ENCODE measurements at regions not wholly inside any gene's neighbourhood (a gene's known extent, or its start where the extent isn't known, plus 50 kb on each side); places are given as distances from the start of the nearest gene placed in this dataset.

- no peak overlapping the region for H3K4me2 ChIP-seq (ENCODE audit: insufficient read depth, low read length)
- TF ChIP-seq EZH2 (IDR thresholded peaks at IDR 0.05; ENCODE audit: borderline replicate concordance, low read depth, low read length, severe bottlenecking), result no peak
- TF ChIP-seq CTCF (IDR thresholded peaks at IDR 0.05; ENCODE audit: borderline replicate concordance, extremely low read depth, low read length, poor library complexity, severe bottlenecking), result no peak
- H2AFZ ChIP-seq (ENCODE audit: low read depth, low read length), result no peak overlapping the region
- H3K36me3 ChIP-seq (ENCODE audit: insufficient read depth, low read length), result no peaks in the 10 kb centered on the region
- ATAC-seq (ENCODE audit: insufficient read depth, low read depth), result no peak
- no peaks in the 10 kb centered on the region for H4K20me1 ChIP-seq (ENCODE audit: insufficient read depth, low read length)
- H3K4me1 ChIP-seq (ENCODE audit: insufficient read depth, low read length), result no peaks in the 10 kb centered on the region
- no peak overlapping the region for H3K27ac ChIP-seq (ENCODE audit: low read length)
- H3K27me3 ChIP-seq (ENCODE audit: insufficient read depth, low read length, poor library complexity), result peaks cover 7% of the 10 kb centered on the region
- no peak for DNase-seq
- no peak overlapping the region for H3K4me3 ChIP-seq (ENCODE audit: low read depth in 1 of 2, low read length in 2 of 2)
- no peaks in the 10 kb centered on the region for H3K9me3 ChIP-seq (ENCODE audit: insufficient read depth, low read length, severe bottlenecking)
- H3K9ac ChIP-seq (ENCODE audit: low read depth, low read length), result no peak overlapping the region
- H3K79me2 ChIP-seq (ENCODE audit: insufficient read depth, low read length), result no peaks in the 10 kb centered on the region
Observed at GRCh38 chr15:80339601-80340000, 64.6 kb upstream of the ARNT2 start.

GRCh38 chr15:80342148-80342547, 62.0 kb upstream of the ARNT2 start:
- Histone ChIP-seq H3K9ac (ENCODE audit: low read depth, low read length) (no peak overlapping the region), H3K79me2 (ENCODE audit: insufficient read depth, low read length) (no peaks in the 10 kb centered on the region), H3K4me1 (ENCODE audit: insufficient read depth, low read length) (no peaks in the 10 kb centered on the region), H3K36me3 (ENCODE audit: insufficient read depth, low read length) (no peaks in the 10 kb centered on the region), H3K9me3 (ENCODE audit: insufficient read depth, low read length, severe bottlenecking) (no peaks in the 10 kb centered on the region), H3K4me2 (ENCODE audit: insufficient read depth, low read length) (no peak overlapping the region), H3K27ac (ENCODE audit: low read length) (no peak overlapping the region), H2AFZ (ENCODE audit: low read depth, low read length) (no peak overlapping the region), H3K27me3 (ENCODE audit: insufficient read depth, low read length, poor library complexity) (peaks cover 7% of the 10 kb centered on the region), H4K20me1 (ENCODE audit: insufficient read depth, low read length) (no peaks in the 10 kb centered on the region), H3K4me3 (ENCODE audit: low read depth in 1 of 2, low read length in 2 of 2) (no peak overlapping the region)
- TF ChIP-seq CTCF (IDR thresholded peaks at IDR 0.05; ENCODE audit: borderline replicate concordance, extremely low read depth, low read length, poor library complexity, severe bottlenecking), result no peak
- TF ChIP-seq EZH2 (IDR thresholded peaks at IDR 0.05; ENCODE audit: borderline replicate concordance, low read depth, low read length, severe bottlenecking), result no peak
- DNase-seq, result no peak
- ATAC-seq (ENCODE audit: insufficient read depth, low read depth), result no peak

- Histone ChIP-seq H3K9ac (ENCODE audit: low read depth, low read length) (no peak overlapping the region), H4K20me1 (ENCODE audit: insufficient read depth, low read length) (no peaks in the 10 kb centered on the region), H3K9me3 (ENCODE audit: insufficient read depth, low read length, severe bottlenecking) (no peaks in the 10 kb centered on the region), H3K79me2 (ENCODE audit: insufficient read depth, low read length) (no peaks in the 10 kb centered on the region), H3K36me3 (ENCODE audit: insufficient read depth, low read length) (no peaks in the 10 kb centered on the region), H2AFZ (ENCODE audit: low read depth, low read length) (no peak overlapping the region), H3K4me2 (ENCODE audit: insufficient read depth, low read length) (no peak overlapping the region), H3K27me3 (ENCODE audit: insufficient read depth, low read length, poor library complexity) (peaks cover 7% of the 10 kb centered on the region), H3K4me1 (ENCODE audit: insufficient read depth, low read length) (no peaks in the 10 kb centered on the region), H3K27ac (ENCODE audit: low read length) (no peak overlapping the region), H3K4me3 (ENCODE audit: low read depth in 1 of 2, low read length in 2 of 2) (no peak overlapping the region)
- no peak for ATAC-seq (ENCODE audit: insufficient read depth, low read depth)
- no peak for DNase-seq
- TF ChIP-seq EZH2 (IDR thresholded peaks at IDR 0.05; ENCODE audit: borderline replicate concordance, low read depth, low read length, severe bottlenecking) (no peak), CTCF (IDR thresholded peaks at IDR 0.05; ENCODE audit: borderline replicate concordance, extremely low read depth, low read length, poor library complexity, severe bottlenecking) (no peak)
Observed at GRCh38 chr15:80343554-80343992, 60.6 kb upstream of the ARNT2 start.
